Caco-2 (cell line): ENCODE measurements at regions not wholly inside any gene's neighbourhood (a gene's known extent, or its start where the extent isn't known, plus 50 kb on each side); places are given as distances from the start of the nearest gene placed in this dataset.

Experiments used
- BruUV-seq: library from RNA; stranded (reverse); fragments of 400-500 nt; replicated peaks from 2 replicates; lab custom pipeline; 2021; lab: Mats Ljungman, UMichigan
- CTCF ChIA-PET: fragments of 300-600 bp; sonication (Branson Sonifier 250); formaldehyde crosslinking; loops from one replicate; lab custom pipeline; 2022; ENCODE audit warnings: antibody characterized with exemption; lab: Charles Lee
- POLR2A ChIA-PET: fragments of 300-600 bp; sonication (Branson Sonifier 250); formaldehyde crosslinking; loops from one replicate; lab custom pipeline; 2022; ENCODE audit warnings: antibody characterized with exemption; lab: Charles Lee
- DNase-seq, 2 experiments: peaks; one replicate each; pipeline versions ENCODE4 v3.0.0 to v3.0.0-alpha.2; 2020 to 2022
- H3K27me3 ChIP-seq: replicated peaks from 2 replicates; pipeline ENCODE4 v1.6.0; 2011; ENCODE audit warnings: low read length; ENCODE audit not compliant: control insufficient read depth, insufficient read depth
- H3K36me3 ChIP-seq: 2 replicates; pipeline ENCODE4 v1.5.1; 2011; ENCODE audit warnings: low read length; ENCODE audit not compliant: control insufficient read depth, insufficient read depth
- H3K4me1 ChIP-seq: fragments of 250-450 bp; sonication (Bioruptor Pico); 2 replicates; pipeline ENCODE4 v1.5.1; 2020; ENCODE audit warnings: mild to moderate bottlenecking
- H3K4me3 ChIP-seq: 2 replicates; pipeline ENCODE4 v1.5.1; 2011; ENCODE audit warnings: low read depth, mild to moderate bottlenecking, control low read depth, low read length
- H3K9me3 ChIP-seq: fragments of 250-450 bp; sonication (Bioruptor Pico); 2 replicates; pipeline ENCODE4 v1.5.1; 2020; ENCODE audit warnings: mild to moderate bottlenecking, moderate library complexity
- H3K27ac Mint-ChIP-seq: one replicate; pipeline ENCODE4 v1.8.0; 2022; ENCODE audit warnings: mixed read lengths; ENCODE audit not compliant: unreplicated experiment
- H3K27me3 Mint-ChIP-seq: one replicate; pipeline ENCODE4 v1.8.0; 2022; ENCODE audit warnings: mixed read lengths; ENCODE audit not compliant: insufficient read depth, unreplicated experiment
- H3K36me3 Mint-ChIP-seq: one replicate; pipeline ENCODE4 v1.8.0; 2022; ENCODE audit warnings: mild to moderate bottlenecking, mixed read lengths; ENCODE audit not compliant: insufficient read depth, unreplicated experiment
- H3K4me1 Mint-ChIP-seq: one replicate; pipeline ENCODE4 v1.8.0; 2022; ENCODE audit warnings: low read depth, mixed read lengths; ENCODE audit not compliant: unreplicated experiment
- H3K4me3 Mint-ChIP-seq: one replicate; pipeline ENCODE4 v1.8.0; 2022; ENCODE audit warnings: mild to moderate bottlenecking, moderate library complexity, mixed read lengths; ENCODE audit not compliant: unreplicated experiment
- H3K9me3 Mint-ChIP-seq: one replicate; pipeline ENCODE4 v1.8.0; 2022; ENCODE audit warnings: mixed read lengths; ENCODE audit not compliant: unreplicated experiment
- CTCF ChIP-seq, 2 experiments: fragments of 200-600 bp in 1 of 2; IDR thresholded peaks; 1 replicate in 1 of 2; 2 replicates in 1 of 2; pipeline versions ENCODE4 v1.5.1 to v1.8.0; 2011 to 2022; ENCODE audit warnings: antibody characterized with exemption in 1 of 2, control low read depth in 1 of 2, inconsistent platforms in 1 of 2, low read depth in 1 of 2, low read length in 1 of 2, mild to moderate bottlenecking in 1 of 2, moderate library complexity in 1 of 2; ENCODE audit not compliant: insufficient read depth in 1 of 2, severe bottlenecking in 1 of 2, unreplicated experiment in 1 of 2
- intact Hi-C: fragments of 100-400 bp; cut with micrococcal nuclease; formaldehyde crosslinking; loops from one replicate; pipeline ENCODE4 v1.10.0; 2022; ENCODE audit not compliant: unreplicated experiment

- Mint-ChIP-seq H3K4me1 (no peaks in the 10 kb centered on the region), H3K36me3 (no peaks in the 10 kb centered on the region), H3K4me3 (no peak overlapping the region), H3K9me3 (no peaks in the 10 kb centered on the region), H3K27me3 (peaks cover 22% of the 10 kb centered on the region), H3K27ac (no peak overlapping the region)
- Histone ChIP-seq H3K9me3 (no peaks in the 10 kb centered on the region), H3K4me3 (no peak overlapping the region), H3K4me1 (no peaks in the 10 kb centered on the region), H3K27me3 (no peaks in the 10 kb centered on the region; the same call in 1 of the 2 replicates), H3K36me3 (no peaks in the 10 kb centered on the region)
- DNase-seq, result no peak
- intact Hi-C loops, result no loop called here
- POLR2A ChIA-PET, result interaction anchor here (0.6 kb wide), 1 partner anchor 416 kb away, joined by 3 read pairs; no protein-coding TSS in a partner anchor
- CTCF ChIA-PET, result interaction anchor here (0.6 kb wide), 1 partner anchor 939 kb away, joined by 5 read pairs; no protein-coding TSS in a partner anchor
- no TSS peak for BruUV-seq
- no peak for TF ChIP-seq CTCF (IDR thresholded peaks at IDR 0.05; ENCODE audit: insufficient read depth in 1 of 2, low read depth in 1 of 2, low read length in 1 of 2, severe bottlenecking in 1 of 2, unreplicated experiment in 1 of 2)
These were observed 396.9 kb downstream of the AGTPBP1 start for GRCh38 chr9:85344901-85345300.

GRCh38 chr9:85339338-85339737 is 402.4 kb downstream of the AGTPBP1 start:
- Histone ChIP-seq H3K9me3 (no peaks in the 10 kb centered on the region), H3K4me3 (no peak overlapping the region), H3K4me1 (no peaks in the 10 kb centered on the region), H3K27me3 (no peaks in the 10 kb centered on the region; the same call in 1 of the 2 replicates), H3K36me3 (no peaks in the 10 kb centered on the region)
- Mint-ChIP-seq H3K27ac (no peak overlapping the region), H3K36me3 (no peaks in the 10 kb centered on the region), H3K4me1 (no peaks in the 10 kb centered on the region), H3K27me3 (peaks cover 24% of the 10 kb centered on the region), H3K4me3 (no peak overlapping the region), H3K9me3 (no peaks in the 10 kb centered on the region)
- POLR2A ChIA-PET, result no interaction called here
- DNase-seq, result no peak
- no TSS peak for BruUV-seq
- intact Hi-C loops, result no loop called here
- CTCF ChIA-PET, result no interaction called here
- no peak for TF ChIP-seq CTCF (IDR thresholded peaks at IDR 0.05; ENCODE audit: insufficient read depth in 1 of 2, low read depth in 1 of 2, low read length in 1 of 2, severe bottlenecking in 1 of 2, unreplicated experiment in 1 of 2)

- Histone ChIP-seq H3K4me1 (no peaks in the 10 kb centered on the region), H3K27me3 (no peaks in the 10 kb centered on the region), H3K36me3 (no peaks in the 10 kb centered on the region), H3K9me3 (no peaks in the 10 kb centered on the region), H3K4me3 (no peak overlapping the region)
- ChIA-PET CTCF (no interaction called here), POLR2A (no interaction called here)
- TF ChIP-seq CTCF (IDR thresholded peaks at IDR 0.05; ENCODE audit: insufficient read depth in 1 of 2, low read depth in 1 of 2, low read length in 1 of 2, severe bottlenecking in 1 of 2, unreplicated experiment in 1 of 2), result no peak
- intact Hi-C loops, result no loop called here
- no peak overlapping the region for H3K4me3 Mint-ChIP-seq
- BruUV-seq, result no TSS peak
- no peaks in the 10 kb centered on the region for H3K9me3 Mint-ChIP-seq
- peaks cover 1% of the 10 kb centered on the region for H3K27me3 Mint-ChIP-seq
- no peaks in the 10 kb centered on the region for H3K4me1 Mint-ChIP-seq
- no peak overlapping the region for H3K27ac Mint-ChIP-seq
- DNase-seq, result no peak
- H3K36me3 Mint-ChIP-seq, result no peaks in the 10 kb centered on the region
These were observed 407.5 kb downstream of the AGTPBP1 start for GRCh38 chr9:85334228-85334627.
